Prostate gland (tissue), 2 donors: ENCODE measurements at regions not wholly inside any gene's neighbourhood (a gene's known extent, or its start where the extent isn't known, plus 50 kb on each side); places are given as distances from the start of the nearest gene placed in this dataset.

ENCODE experiments used
- DNase-seq: peaks from one replicate; pipeline ENCODE4 v3.0.0-alpha.2; 2019; ENCODE audit warnings: low spot score
- H3K27ac ChIP-seq, 2 donors: fragments of 200-600 bp; sonication (generic); 2 replicates each; pipeline ENCODE4 v1.5.1; 2017 to 2019
- H3K27me3 ChIP-seq: fragments of 200-600 bp; sonication (generic); replicated peaks from 2 replicates; pipeline ENCODE4 v1.5.1; 2019; ENCODE audit not compliant: insufficient read depth
- H3K36me3 ChIP-seq, 2 donors: fragments of 200-600 bp; sonication (generic); 1 replicate in 1 of 2; 2 replicates in 1 of 2; pipeline versions ENCODE4 v1.5.1 to v1.8.1; 2017 to 2019
- H3K4me1 ChIP-seq: fragments of 200-600 bp; sonication (generic); replicated peaks from 2 replicates; pipeline ENCODE4 v1.5.1; 2019
- H3K4me3 ChIP-seq, 2 donors: fragments of 200-600 bp; sonication (generic); 2 replicates each; pipeline ENCODE4 v1.5.1; 2017 to 2019
- H3K9me3 ChIP-seq: fragments of 200-600 bp; sonication (generic); 2 replicates; pipeline ENCODE4 v1.5.1; 2017
- CTCF ChIP-seq, 4 experiments: fragments of 200-600 bp in 2 of 4; fragments of 450-650 bp in 2 of 4; sonication (generic) in 2 of 4; IDR thresholded peaks; 1 replicate in 3 of 4; 2 replicates in 1 of 4; pipeline ENCODE4 v1.5.1; 2016 to 2019; ENCODE audit warnings: antibody characterized with exemption in 4 of 4, mild to moderate bottlenecking in 2 of 4, moderate library complexity in 2 of 4
- POLR2A ChIP-seq: fragments of 450-650 bp; IDR thresholded peaks from one replicate; pipeline ENCODE4 v1.6.1; 2016; ENCODE audit warnings: antibody characterized with exemption, mild to moderate bottlenecking
- POLR2AphosphoS5 ChIP-seq: sonication (generic); formaldehyde crosslinking; IDR thresholded peaks from one replicate; pipeline ENCODE4 v1.6.1; 2017; ENCODE audit warnings: antibody characterized with exemption
- WGBS: methylation state at CpG from one replicate; pipeline ENCODE4 v1.1.5; 2018; 5-methylcytosine and 5-hydroxymethylcytosine counted together
- intact Hi-C: fragments of 100-400 bp; cut with DNase I; formaldehyde crosslinking; loops from one replicate; pipeline ENCODE4 v1.14.2; 2022

DNA sequence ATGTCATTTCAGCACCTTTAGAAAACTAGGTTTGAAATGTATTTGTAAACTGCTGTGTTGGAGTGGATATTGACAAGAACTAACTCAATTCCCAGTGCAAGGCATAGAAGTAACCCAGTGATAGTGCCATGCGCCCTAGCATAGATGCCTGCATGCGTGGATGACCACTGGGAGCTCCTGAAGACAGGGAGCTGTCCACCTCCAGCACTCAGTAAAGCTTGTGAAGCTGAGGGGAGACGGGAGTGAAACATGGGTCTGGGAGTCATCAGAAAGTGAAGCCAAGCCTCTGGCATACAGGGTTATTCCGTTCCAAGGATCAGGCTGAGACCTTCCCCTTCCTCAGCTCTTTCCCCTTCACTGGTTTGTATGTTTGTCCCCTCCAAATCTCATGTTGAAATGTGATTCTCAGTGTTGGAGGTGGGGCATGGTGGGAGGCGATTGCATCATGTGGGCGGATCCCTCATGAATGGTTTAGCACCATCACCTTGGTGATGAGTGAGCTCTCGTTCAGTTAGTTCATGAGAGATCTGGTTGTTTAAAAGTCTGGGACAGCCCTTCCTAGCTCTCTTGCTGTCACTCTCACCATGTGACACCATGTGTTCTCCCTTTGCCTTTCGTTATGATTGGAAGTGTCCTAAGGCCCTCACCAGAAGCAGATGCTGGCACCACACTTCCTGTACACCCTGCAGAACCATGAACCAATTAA is 146.5 kb upstream of the FERMT1 start:
- H3K27ac ChIP-seq = no peak overlapping the region
- H3K36me3 ChIP-seq = no peaks in the 10 kb centered on the region
- H3K4me1 ChIP-seq = no peaks in the 10 kb centered on the region
- no peak for DNase-seq
- WGBS = 71% methylated on average over 8 of the region's 8 CpGs
- no peaks in the 10 kb centered on the region for H3K27me3 ChIP-seq
- H3K4me3 ChIP-seq = no peak overlapping the region
- TF ChIP-seq CTCF (IDR thresholded peaks at IDR 0.05) (no peak), POLR2A (no peak), POLR2AphosphoS5 (no peak)
- intact Hi-C loops = no loop called here
- H3K9me3 ChIP-seq = no peaks in the 10 kb centered on the region

GRCh38 chr20:6265204-6265904 is 142.5 kb upstream of the FERMT1 start:
- WGBS = 42% methylated on average over 10 of the region's 10 CpGs
- no peaks in the 10 kb centered on the region for H3K27me3 ChIP-seq
- H3K9me3 ChIP-seq = no peaks in the 10 kb centered on the region
- intact Hi-C loops = no loop called here
- TF ChIP-seq POLR2A = no peak
- peak in 2 of 4 experiments; percentile 36 to 48 for TF ChIP-seq CTCF (IDR thresholded peaks at IDR 0.05)
- no peak overlapping the region for H3K4me3 ChIP-seq
- no peaks in the 10 kb centered on the region for H3K4me1 ChIP-seq
- DNase-seq = no peak
- H3K27ac ChIP-seq = no peak overlapping the region
- H3K36me3 ChIP-seq = no peaks in the 10 kb centered on the region

DNA sequence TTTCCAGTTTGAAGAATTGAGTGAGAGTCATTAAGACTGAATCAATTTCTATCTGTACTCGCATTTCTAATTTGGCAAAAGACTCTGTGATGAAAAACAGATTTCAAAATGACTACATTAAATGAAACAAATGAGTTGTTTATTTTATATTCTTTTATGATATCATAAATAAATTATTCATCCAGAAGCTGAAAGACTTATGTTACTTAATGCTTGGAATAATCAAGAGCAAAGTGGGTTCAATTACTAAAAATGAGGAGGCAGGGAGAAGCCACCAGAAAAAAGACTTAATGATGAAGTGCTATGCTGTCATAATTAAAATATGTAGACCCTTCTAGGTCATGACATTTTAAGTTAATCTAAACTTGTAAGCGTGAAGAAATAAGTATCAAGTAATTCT is 130.6 kb upstream of the FERMT1 start:
- H3K36me3 ChIP-seq = no peaks in the 10 kb centered on the region

GRCh38 chr20:6245436-6245835 is 122.6 kb upstream of the FERMT1 start:
- H3K9me3 ChIP-seq = no peaks in the 10 kb centered on the region
- intact Hi-C loops = no loop called here
- no peak overlapping the region for H3K4me3 ChIP-seq
- no peak for TF ChIP-seq POLR2A
- no peak for TF ChIP-seq CTCF (IDR thresholded peaks at IDR 0.05)
- no peak for TF ChIP-seq POLR2AphosphoS5
- no peak for DNase-seq
- 96% methylated on average over 4 of the region's 4 CpGs for WGBS
- no peaks in the 10 kb centered on the region for H3K27me3 ChIP-seq
- no peaks in the 10 kb centered on the region for H3K4me1 ChIP-seq
- H3K36me3 ChIP-seq = no peaks in the 10 kb centered on the region
- no peak overlapping the region for H3K27ac ChIP-seq

More for the DNA sequence above, 130.6 kb upstream of the FERMT1 start:
- H3K9me3 ChIP-seq = no peaks in the 10 kb centered on the region
- no peak overlapping the region for H3K4me3 ChIP-seq
- WGBS = 80% methylated on average over 2 of the region's 2 CpGs
- intact Hi-C loops = no loop called here
- no peak for TF ChIP-seq POLR2AphosphoS5
- H3K27ac ChIP-seq = no peak overlapping the region
- no peaks in the 10 kb centered on the region for H3K27me3 ChIP-seq
- DNase-seq = no peak
- no peaks in the 10 kb centered on the region for H3K4me1 ChIP-seq

DNA sequence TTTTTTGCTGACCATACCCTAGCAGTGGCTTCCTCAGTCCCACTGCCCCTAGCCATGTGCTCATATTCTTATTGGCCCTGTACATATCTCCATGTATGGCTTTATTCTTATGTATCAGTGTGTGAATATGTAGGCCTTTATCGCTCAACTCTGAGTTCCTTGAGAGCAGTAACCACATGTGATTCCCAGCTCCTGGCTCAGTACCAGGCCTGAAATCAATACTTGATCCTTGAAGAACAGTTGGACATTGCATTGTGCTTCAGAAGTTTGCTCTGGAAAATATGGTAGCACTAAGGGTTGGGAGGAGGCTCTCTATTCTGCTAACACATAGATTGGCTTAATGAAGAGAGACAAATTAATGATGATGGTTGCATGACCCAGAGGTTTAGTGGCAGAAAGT is 118.8 kb upstream of the FERMT1 start:
- no peaks in the 10 kb centered on the region for H3K36me3 ChIP-seq
- no peaks in the 10 kb centered on the region for H3K27me3 ChIP-seq
- H3K9me3 ChIP-seq = no peaks in the 10 kb centered on the region
- H3K4me1 ChIP-seq = no peaks in the 10 kb centered on the region
- TF ChIP-seq POLR2A = no peak
- H3K27ac ChIP-seq = no peak overlapping the region
- DNase-seq = no peak
- no peak overlapping the region for H3K4me3 ChIP-seq
- 92% methylated on average over 1 of the region's 1 CpG for whole genome bisulfite sequencing
- intact Hi-C loops = no loop called here

DNA sequence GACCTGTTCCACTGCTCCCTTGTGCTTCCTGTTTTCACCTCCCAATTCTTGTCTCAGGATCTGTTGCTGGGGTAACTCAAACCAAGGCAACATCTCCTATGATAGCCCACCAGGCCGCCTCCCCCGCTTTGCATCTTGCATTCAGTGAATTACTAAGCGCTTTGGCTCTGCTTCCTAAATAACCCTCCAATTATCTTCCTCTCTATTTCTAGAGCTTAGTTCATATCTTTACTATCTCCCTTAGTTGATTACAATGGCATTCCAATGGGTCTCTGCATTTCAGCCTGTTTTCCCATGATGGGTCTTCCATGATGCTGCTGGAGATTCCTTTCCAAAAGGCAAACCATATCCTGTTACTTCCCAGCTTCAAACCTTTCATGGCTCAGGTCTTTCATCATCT is 117.2 kb upstream of the FERMT1 start:
- 100% methylated on average over 3 of the region's 3 CpGs for WGBS
- H3K9me3 ChIP-seq = no peaks in the 10 kb centered on the region
- TF ChIP-seq POLR2A (no peak), CTCF (IDR thresholded peaks at IDR 0.05) (no peak), POLR2AphosphoS5 (no peak)
- H3K4me1 ChIP-seq = no peaks in the 10 kb centered on the region
- H3K27me3 ChIP-seq = no peaks in the 10 kb centered on the region
- intact Hi-C loops = no loop called here
- H3K36me3 ChIP-seq = no peaks in the 10 kb centered on the region
- H3K4me3 ChIP-seq = no peak overlapping the region
- no peak overlapping the region for H3K27ac ChIP-seq
- DNase-seq = no peak
